Left hindlimb (tissue), 1 donor: ENCODE measurements at regions not wholly inside any gene's neighbourhood (a gene's known extent, or its start where the extent isn't known, plus 50 kb on each side); places are given as distances from the start of the nearest gene placed in this dataset.
"Not testable (repeated sequence)": the region's sequence is repeated elsewhere in the genome, so short reads cannot be mapped to it uniquely, and the experiment has no call there.

ENCODE experiments used
- DNase-seq: peaks from one replicate; pipeline ENCODE4 v3.0.0-alpha.2; 2018

DNA sequence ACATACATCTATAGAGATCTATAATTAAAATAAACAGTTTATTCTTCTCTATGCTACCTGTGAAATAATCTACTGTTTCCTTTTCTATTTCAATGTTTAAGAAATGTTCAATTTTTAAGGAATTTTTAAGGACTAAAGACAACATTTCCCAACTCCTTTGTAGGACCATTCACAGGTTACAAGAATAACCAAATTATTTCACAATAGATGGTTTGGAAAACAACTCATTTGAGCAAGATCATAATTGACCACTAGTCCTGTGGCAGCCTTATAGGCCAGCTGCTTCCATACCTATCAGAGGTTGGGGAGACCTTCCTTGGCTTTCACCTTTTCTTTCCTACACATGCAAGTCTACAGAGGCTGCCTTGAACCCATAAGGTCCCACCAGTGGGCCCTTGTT lies 193.7 kb downstream of the TTC39B start:
- DNase-seq, result no peak

DNA sequence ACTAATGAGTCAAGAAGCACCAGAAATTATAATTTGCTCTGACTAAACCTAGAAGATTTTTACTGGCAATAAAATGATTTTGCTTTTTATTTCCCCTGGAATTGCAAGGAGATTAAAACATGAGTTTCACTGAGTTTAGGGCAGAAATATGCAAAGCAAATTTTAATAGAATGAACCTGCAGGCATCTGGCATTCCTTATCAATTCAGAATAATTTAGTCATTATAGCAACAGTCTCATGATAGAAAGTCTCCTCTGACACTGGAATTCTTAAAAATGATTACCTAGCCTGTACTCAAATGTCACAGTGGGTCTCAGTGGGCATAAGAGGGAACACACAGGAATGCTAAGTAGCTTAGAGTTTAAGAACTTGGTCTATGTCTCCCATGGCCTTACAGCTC lies 195.9 kb downstream of the TTC39B start:
- DNase-seq, result no peak

DNA sequence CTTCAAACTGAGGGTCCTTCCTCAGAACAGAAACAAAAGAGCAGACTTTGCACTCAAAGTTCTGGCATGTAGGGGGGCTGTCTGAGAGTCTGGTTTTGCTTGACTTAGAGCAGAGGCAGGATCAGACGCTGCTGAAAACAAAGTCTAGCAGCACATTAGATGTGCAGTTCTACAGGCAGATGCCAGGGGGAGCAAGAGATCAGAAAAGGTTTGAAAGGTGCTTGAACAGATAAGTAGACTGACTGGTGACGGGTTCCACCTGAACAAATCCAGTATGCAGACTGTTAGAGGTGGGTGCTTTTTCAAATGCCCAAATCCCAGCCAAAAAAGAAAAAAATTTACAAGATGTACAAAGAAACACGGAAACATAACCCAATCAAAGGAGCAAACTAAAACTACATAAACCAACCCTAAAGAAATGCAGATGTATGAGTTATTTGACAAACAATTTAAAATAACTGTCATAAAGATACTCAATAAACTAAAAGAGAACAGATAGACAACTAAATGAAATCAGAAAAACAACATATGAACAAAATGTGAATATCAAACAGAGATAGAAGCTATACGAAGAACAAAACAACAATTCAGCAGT lies 194.7 kb upstream of the FREM1 start:
- no peak for DNase-seq

DNA sequence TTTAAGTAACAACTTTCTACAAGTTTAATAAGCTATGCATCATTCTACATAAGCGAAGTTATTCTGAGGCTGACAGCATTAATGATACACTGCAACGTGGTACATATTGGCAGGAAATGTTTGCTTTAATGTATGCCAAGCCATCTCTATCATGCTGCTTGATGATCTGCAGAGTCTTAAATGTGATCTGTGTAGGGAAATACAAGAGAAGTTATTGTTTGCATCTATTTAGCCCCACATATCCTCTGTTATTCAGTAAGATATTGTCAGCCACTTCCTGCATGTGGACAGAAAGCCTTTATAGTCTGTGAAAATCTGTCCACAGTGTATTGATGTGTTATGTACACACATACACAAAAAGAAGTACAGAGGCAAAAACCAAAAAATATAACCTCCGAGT lies 193.1 kb upstream of the FREM1 start:
- DNase-seq, result no peak

DNA sequence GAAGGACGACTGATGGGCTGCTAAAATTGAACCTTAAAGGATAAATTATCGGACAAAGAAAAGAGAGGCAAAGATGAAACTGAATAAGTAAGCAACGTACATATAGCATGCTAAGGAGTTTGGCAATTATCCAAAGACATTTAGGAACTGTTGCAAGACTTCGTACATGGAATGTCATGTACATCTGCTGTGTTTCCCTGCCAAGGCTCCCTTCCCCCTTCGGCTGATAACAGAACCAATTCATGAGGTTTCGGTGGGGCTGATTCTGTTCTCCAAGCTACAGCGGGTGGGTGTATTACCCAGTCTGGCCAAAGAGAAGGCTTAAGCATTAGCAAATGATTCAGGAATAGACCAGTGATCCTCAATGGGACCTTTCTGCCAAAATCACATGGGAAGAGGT lies 190.9 kb upstream of the FREM1 start:
- peak; percentile 53 for DNase-seq

DNA sequence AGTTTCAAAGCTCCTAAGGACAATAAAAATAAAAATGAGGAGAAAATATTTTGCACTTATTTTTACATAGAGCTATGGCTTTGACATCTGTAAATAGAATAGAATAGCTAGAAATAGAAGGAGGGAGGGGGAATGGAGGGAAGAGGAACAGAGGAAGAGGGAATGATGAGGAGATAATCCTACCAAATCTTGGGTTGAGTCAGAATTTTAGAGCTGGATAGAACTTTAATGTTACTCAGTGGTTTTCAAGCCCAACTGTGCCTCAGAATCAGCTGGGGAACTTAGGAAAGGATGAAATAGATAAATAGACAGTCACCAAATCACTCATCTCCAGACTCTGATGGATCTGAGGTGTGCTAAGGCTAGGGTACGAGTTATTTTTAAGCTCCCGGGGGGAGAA lies 190.3 kb upstream of the FREM1 start:
- DNase-seq, result no peak

DNA sequence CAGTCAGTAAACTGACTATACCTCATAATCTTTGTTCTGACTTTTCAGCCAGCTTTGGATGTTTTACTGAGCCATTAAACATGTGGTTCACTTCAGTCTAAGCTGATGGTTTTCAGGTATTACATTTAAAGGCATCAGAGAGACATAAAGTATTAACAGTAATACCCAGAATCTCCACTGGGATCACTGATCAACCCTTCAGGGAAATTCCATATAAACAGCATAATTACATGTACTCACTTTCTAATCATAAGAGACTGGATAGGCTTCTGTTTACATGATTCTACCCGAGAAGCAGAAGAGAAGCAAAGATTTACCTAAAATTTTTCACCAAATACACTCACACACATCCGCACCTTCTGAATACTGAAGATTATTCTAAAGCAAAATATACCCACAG lies 186.7 kb upstream of the FREM1 start:
- no peak for DNase-seq

DNA sequence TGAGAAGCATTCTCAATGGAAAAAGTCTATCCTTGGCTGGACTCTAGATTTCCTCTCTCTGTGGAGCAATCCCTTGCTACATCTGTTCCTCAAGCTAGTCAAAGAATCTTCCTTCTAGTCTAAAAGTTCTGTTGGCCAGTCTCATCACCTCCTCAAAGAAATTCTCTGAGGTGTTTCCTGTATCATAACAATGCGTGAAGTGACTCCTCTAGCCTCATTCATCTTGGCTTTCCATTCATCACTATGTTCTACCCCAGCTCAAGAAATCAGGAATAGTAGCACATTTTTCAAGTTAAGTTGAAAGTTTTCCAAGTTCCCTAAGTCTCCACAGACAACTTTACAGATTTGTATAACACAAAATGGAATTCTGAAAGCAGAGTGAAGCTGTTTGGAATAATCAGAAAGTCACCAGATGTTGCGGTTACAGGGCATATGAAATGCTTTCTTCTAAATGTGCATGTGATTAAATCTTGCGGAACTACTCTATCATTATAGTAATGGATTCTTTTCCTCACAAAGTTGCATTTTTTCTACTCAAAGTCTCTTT lies 176.6 kb upstream of the FREM1 start:
- no peak for DNase-seq

DNA sequence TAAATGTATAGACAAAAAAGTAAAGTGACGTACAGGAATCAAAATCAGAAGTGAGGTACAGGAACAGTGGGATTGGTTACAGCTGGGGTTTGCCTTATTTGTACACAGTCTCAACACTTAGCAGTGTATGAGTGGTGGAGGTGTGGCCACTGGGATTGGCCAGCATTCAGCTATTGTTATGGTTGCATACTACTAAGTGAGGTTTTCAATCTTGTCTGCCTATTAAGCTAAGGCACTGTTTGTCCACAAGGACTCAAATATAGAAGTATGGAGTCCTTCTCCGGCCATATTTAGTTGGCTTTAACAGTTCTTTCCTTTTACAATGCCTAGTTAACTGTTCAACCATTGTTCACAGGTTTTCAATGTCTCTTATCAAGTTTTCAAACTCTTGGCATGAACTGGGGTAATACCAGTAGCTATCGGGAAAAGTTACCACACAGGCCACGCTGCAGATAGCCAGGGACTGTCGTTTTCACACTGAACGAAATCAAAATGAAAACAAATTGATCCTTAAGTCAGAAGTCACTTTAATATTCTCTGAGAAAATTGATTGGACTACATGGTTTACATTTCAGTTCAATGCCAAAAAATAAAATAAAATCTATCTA lies 176.0 kb upstream of the FREM1 start:
- DNase-seq, result peak; percentile 55

DNA sequence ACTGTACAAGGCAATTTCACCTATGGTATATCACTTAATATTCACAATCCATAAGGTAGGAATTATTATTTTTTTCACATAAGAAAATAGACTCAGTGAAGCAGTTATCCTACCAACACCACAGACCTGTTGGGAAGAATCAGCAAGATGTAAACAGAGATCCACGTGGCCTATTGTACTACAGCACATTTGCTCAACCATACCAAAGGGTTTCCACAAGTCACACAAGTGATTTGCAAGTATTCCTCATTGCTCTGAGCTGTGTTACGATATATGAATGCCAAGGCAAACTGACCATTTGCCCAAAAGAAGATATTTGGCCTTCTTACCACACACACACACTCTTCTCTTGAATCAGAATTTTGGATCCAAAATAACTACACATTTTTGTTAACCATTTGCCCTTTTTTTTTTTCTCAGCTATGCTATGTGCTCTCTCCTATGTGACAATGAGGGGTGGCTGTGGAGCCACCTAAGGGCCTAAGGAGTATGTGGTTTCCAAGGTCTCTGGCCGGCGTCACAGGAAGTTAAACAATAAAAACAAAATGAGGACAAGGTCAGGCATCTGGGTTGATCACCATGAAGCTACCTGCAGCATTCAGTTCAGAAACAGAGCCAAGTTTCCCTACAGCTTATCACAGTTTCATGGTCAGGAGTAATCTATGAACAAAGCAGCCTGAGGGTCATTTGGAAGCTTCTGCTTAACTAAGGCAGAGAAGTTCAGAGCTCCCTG lies 171.0 kb upstream of the FREM1 start:
- DNase-seq, result no peak

DNA sequence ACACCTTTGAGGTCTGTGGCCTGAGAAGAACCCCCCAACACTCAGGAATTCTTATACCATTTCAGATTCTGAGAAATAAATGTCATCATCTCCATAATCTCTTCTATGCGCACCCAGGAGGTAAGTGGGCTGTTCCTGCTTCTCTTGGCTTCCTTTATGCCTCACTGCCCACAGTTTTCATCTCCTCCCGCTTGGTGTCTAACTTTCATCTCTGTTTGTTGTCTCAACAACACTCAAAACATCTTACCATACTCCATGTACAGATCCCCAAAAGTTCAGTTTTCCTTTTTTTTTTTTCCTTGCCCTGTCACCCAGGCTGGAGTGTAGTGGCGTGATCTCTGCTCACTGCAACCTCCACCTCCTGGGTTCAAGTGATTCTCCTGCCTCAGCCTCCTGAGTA lies 170.2 kb upstream of the FREM1 start:
- DNase-seq, result no peak

DNA sequence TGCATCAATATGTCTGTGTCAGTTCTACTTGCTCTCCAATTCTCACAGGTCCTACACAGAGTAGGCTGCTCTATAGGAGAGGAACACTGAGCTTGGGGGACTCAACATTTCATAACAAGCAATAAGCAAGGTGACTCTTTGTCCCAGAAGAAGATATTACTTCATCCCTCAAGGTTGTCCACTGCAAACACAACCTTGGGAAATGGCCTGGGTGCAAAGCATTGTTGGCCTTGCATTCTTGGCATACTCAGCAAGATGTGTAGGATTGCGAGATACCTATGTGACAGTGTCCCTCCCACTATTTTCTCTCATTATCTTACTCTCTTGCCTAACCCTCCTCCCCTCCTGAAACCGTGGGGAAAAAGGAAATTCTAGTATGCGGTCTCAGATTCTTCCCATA lies 169.8 kb upstream of the FREM1 start:
- no peak for DNase-seq

DNA sequence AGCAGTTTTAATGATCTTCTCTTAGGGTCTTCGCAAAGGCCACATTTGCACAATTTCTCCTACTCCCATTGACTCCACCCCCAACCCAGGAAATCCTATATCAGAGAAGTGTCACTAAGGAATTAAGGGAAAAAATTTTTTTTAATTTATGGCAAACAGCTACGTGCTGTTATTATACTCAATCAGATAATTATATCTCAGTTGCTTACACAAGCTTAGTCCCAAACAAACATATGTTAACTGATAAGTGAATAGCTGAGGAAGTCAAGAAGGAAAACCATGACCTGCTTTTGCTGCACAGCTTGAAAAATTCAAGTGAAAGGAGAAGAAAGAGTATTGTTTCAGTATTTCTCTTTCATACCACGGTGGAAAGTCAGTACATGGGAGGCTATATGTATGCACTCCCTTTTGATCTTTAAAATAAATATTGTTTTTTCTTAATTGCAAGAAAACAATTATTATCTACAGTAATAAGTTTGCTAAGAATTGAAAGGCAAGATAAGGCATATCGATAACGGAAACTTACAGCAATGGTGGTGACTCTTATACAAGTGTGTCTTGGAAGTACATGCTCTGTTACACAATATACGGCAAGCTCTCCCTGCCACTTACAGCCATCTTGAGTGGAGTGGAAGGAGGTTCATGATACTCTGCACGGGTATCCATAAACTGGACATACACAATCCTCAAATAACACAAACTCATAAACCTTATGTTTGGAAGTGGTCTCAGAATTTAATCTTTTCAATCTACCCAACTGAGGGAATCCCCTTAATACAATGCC lies 167.9 kb upstream of the FREM1 start:
- no peak for DNase-seq

DNA sequence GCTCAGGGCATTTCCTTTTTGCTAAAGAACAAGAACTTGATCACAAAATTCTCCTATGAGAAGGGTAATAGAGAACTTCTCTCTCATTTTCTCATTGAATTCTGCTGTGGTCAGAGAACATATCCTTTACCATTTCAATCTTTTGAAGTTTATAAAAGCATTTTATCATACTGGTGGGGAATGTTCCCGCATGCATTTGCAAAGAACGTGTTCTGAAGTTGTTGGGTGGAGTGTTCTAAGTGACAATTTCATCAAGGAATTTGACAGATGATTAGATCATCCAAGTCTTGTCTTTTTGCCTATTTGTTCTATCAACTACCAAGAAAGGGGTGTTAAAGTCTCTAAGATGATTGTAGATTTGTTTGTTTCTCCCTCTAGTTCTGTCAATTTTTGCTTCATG lies 163.4 kb upstream of the FREM1 start:
- DNase-seq, result no peak

DNA sequence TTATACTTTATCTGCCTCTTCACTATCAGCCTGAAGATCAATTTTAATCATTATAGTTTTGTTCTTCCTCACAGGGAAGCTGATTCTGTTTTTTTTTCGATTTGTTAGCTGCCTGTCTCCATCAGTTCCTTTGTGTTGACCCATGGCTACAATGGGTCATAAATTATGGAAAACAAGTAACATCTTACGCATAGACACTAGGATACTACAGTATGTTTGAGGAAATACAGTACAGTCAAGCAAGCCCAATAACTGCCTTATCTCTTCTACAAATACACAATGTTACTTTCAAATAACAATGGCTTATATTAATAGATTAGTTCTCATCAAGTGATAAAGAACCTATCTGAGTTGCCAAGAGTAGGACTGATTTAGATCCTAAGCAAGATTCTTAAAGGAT lies 160.5 kb upstream of the FREM1 start:
- DNase-seq, result no peak

DNA sequence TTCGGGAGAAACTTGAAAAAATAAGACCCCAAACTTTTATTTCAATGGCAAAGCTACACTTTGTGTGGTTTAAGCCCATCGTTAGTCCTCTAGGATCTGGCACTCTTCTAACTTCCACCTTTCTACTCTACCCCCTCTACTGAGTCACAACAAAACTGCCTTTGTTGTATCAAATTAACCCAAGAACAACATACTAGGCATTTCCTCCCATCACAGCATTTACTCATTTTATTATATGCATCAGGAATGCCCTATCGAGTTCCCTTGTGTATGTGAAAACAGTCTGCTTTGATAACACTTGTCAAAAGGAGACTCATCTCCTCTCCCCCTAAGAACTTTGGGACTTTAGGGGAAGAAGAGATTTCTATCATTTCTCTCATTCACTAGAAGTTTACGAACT lies 158.9 kb upstream of the FREM1 start:
- DNase-seq, result no peak

DNA sequence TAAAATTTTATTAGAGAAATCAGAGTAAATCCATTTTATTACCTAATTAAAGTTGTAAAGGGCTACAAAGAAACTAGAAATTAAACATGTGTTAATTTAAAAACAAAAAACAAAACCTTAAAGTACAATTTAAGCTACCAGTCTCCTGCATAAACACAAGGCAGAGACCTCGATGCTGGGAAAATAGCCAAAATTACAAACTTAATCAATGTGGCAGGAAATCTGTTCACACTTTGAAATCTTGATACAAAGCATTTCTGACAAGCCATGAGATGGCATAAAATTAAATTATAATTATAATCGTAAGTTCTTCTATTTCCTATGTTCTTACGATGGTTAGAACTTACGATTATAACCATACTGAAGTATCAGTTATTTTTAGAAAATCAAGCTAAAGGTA lies 158.0 kb upstream of the FREM1 start:
- DNase-seq, result no peak

DNA sequence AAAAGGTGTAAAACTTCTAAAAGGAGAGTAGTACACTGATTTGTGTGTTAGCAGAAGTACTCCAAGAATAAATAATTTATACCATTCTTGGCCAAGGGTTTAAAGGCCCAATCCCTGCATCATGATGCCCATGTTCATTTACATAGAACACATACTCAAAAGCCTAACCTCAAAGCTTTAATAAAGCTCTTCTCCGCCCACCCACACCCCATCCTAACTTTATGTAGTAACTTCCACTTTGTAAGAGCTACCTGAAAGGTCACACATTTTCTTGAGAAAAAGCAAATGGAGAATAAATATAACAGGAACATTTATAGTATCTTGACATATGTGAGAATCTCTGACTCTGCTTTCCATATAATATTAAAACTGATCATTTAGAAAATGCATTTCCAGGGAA lies 148.8 kb upstream of the FREM1 start:
- DNase-seq, result no peak

DNA sequence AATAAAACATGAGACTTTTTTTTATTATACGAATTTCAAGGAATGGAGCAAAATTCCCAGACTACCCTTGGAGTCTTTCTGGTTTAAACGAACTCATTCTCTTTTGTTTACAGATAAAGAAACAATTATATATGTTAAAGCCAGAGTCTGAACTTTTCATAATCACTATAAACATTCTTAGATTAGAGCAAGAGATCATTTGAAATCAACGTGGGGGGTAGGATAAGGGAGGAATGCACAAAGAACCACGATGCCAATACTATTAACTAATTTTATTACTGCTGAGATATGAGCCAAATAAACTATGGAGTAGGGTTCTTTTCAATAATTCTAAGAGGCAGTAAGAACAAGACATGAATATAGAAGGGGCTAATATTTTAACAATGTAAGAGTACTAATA lies 148.0 kb upstream of the FREM1 start:
- DNase-seq, result no peak

DNA sequence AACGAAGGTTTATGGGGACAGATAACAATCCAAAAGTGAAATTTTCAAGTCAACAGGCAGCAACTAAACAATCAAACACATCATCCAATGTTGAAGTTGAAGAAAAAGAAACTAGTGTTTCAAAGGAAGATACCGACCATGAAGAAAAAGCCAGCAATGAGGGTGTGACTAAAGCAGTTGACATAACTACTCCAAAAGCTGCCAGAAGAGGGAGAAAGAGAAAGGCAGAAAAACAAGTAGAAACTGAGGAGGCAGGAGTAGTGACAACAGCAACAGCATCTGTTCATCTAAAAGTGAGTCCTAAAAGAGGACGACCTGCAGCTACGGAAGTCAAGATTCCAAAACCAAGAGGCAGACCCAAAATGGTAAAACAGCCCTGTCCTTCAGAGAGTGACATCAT lies 145.1 kb upstream of the FREM1 start:
- not testable (repeated sequence) for DNase-seq

DNA sequence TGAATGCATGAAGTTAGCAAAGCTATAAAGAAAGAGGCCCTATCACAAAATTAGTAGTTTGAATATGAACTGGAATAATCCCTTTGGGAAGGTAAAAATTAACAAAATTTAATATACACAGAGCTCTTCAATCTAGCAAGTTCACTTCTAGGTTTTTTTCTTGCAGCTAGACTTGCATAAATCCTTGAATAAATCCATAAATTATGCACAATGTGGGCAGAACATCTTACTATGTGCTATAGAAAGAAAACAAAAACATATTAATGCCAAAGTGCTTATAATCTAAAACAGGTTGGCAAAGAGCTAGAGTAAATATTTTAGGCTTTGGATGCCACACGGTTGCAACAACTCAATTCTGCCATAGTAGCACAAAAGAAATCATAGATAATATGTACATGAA lies 138.5 kb upstream of the FREM1 start:
- DNase-seq, result no peak

DNA sequence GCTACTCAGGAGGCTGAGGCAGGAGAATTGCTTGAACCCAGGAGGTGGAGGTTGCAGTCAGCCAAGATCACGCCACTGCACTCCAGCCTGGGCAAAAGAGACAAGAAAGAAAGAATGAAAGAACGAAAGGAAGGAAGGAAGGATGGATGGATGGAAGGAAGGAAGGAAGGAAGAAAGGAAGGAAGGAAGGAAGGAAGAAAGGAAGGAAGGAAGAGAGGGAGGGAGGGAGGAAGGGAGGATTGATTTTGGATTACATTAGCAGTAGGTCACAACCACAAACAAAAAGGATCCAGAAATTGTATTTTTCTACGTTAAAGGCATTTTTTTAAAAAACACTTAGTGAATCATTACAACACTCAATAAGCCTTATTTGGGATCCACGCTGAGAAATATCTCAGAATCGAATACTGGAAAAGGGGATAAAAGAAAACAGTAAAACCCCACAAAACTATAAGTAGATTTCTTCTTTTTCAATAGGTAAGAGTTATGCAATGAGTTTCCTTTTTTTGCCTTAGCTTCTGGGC lies 136.9 kb upstream of the FREM1 start:
- no peak for DNase-seq

DNA sequence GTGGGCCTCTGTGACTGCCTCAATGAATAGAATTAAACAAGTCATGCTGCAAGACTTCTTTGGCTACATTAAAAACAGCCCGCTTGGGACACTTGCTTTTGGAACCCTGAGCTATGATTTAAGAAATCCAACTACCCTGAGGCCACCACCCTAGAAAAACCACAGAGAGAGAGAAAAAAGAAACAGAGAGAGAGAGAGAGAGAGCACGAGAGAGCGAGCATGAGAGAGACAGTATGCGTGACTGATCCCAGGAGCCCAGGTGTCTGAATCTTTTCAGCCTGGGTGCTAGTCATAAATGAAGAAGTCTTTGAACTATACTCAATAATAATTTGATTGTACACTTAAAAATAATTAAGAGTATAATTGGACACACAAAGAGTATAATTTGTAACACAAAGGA lies 123.1 kb upstream of the FREM1 start:
- DNase-seq, result no peak
